ENCODE measurements at regions not wholly inside any gene's neighbourhood (a gene's known extent, or its start where the extent isn't known, plus 50 kb on each side); places are given as distances from the start of the nearest gene placed in this dataset.

DNA sequence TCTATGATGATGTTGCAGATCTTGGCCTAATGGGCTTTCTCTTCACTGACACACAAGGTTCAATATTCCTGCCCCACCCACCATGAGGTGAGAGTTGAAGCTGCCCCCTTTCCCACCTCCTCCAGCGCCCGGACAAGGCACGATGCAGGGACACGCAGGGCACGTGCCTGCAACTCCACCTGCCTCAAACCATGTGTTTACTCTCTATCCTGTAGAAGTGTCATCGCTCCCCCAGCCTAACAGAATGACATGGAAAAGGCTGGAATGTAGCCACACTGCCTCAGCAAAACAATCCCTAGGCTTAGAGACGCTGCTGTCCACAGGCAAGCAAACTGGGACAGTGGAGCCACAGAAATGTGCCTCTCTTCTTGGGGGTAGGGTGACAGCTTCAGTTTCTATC, 92.9 kb upstream of the SOD1 start:
- Histone ChIP-seq H3K9me3 (ENCODE audit: low read depth, low read length, poor library complexity, severe bottlenecking) (no peaks in the 10 kb centered on the region), H3K36me3 (ENCODE audit: insufficient read depth, low read length, poor library complexity, severe bottlenecking) (no peaks in the 10 kb centered on the region), H3K4me1 (ENCODE audit: insufficient read depth, low read length, poor library complexity, severe bottlenecking) (no peaks in the 10 kb centered on the region), H3K27ac (ENCODE audit: low read depth, low read length, poor library complexity, severe bottlenecking) (no peak overlapping the region), H3K27me3 (replicated peaks; ENCODE audit: insufficient read depth, low read depth, low read length, poor library complexity) (no peaks in the 10 kb centered on the region), H3K4me3 (ENCODE audit: low read depth, low read length, poor library complexity, severe bottlenecking) (no peak overlapping the region)
- BruUV-seq (replicated peaks): no TSS peak
- ChIA-PET POLR2A (ENCODE audit: low non-redundant PET) (no interaction called here), CTCF (no interaction called here)
- intact Hi-C loops (cut with micrococcal nuclease; ENCODE audit: unreplicated experiment): no loop called here
- DNase-seq (ENCODE audit: low spot score): no peak
- TF ChIP-seq, protein P1, sequence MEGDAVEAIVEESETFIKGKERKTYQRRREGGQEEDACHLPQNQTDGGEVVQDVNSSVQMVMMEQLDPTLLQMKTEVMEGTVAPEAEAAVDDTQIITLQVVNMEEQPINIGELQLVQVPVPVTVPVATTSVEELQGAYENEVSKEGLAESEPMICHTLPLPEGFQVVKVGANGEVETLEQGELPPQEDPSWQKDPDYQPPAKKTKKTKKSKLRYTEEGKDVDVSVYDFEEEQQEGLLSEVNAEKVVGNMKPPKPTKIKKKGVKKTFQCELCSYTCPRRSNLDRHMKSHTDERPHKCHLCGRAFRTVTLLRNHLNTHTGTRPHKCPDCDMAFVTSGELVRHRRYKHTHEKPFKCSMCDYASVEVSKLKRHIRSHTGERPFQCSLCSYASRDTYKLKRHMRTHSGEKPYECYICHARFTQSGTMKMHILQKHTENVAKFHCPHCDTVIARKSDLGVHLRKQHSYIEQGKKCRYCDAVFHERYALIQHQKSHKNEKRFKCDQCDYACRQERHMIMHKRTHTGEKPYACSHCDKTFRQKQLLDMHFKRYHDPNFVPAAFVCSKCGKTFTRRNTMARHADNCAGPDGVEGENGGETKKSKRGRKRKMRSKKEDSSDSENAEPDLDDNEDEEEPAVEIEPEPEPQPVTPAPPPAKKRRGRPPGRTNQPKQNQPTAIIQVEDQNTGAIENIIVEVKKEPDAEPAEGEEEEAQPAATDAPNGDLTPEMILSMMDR (conservative IDR thresholded peaks at IDR 0.05; ENCODE audit: low read depth, low read length): no peak
- TF ChIP-seq EZH2 (IDR thresholded peaks at IDR 0.05; ENCODE audit: borderline replicate concordance, low read depth, low read length, poor library complexity, severe bottlenecking): no peak

- H3K4me3 ChIP-seq (ENCODE audit: low read depth, low read length, poor library complexity, severe bottlenecking): no peak overlapping the region
- BruUV-seq (replicated peaks): no TSS peak
These were observed 93.4 kb upstream of the SOD1 start for GRCh38 chr21:31566064-31566463.

DNA sequence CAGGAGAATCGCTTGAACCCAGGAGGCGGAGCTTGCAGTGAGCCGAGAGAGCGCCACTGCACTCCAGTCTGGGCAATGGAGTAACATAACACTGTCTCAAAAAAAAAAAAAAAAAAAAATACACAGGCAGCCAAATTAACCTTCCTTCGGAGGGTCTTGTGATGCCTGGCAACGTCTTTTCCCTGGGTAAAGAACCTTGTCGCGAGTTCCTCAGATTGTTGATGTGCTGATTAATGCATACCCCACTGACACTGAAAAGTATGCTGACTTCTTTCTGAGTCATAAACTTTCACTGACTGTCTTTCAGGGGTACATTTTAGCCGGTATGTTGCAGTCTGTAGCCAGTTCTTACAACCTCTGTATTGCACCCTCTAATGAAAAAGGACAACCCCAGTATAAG, 95.1 kb upstream of the SOD1 start:
- Histone ChIP-seq H3K36me3 (ENCODE audit: insufficient read depth, low read length, poor library complexity, severe bottlenecking) (no peaks in the 10 kb centered on the region), H3K27me3 (replicated peaks; ENCODE audit: insufficient read depth, low read depth, low read length, poor library complexity) (peaks cover 6% of the 10 kb centered on the region), H3K4me3 (ENCODE audit: low read depth, low read length, poor library complexity, severe bottlenecking) (no peak overlapping the region), H3K9me3 (ENCODE audit: low read depth, low read length, poor library complexity, severe bottlenecking) (no peaks in the 10 kb centered on the region), H3K27ac (ENCODE audit: low read depth, low read length, poor library complexity, severe bottlenecking) (no peak overlapping the region), H3K4me1 (ENCODE audit: insufficient read depth, low read length, poor library complexity, severe bottlenecking) (no peaks in the 10 kb centered on the region)
- intact Hi-C loops (cut with micrococcal nuclease; ENCODE audit: unreplicated experiment): no loop called here
- BruUV-seq (replicated peaks): no TSS peak
- CTCF ChIA-PET: no interaction called here
- no peak for DNase-seq (ENCODE audit: low spot score)
- POLR2A ChIA-PET (ENCODE audit: low non-redundant PET): no interaction called here
- no peak for TF ChIP-seq EZH2 (IDR thresholded peaks at IDR 0.05; ENCODE audit: borderline replicate concordance, low read depth, low read length, poor library complexity, severe bottlenecking)
- TF ChIP-seq, protein P1 (conservative IDR thresholded peaks at IDR 0.05; ENCODE audit: low read depth, low read length): no peak

More at GRCh38 chr21:31566064-31566463, 93.4 kb upstream of the SOD1 start:
- no peak for DNase-seq (ENCODE audit: low spot score)
- POLR2A ChIA-PET (ENCODE audit: low non-redundant PET): no interaction called here
- Histone ChIP-seq H3K4me1 (ENCODE audit: insufficient read depth, low read length, poor library complexity, severe bottlenecking) (no peaks in the 10 kb centered on the region), H3K9me3 (ENCODE audit: low read depth, low read length, poor library complexity, severe bottlenecking) (no peaks in the 10 kb centered on the region), H3K27ac (ENCODE audit: low read depth, low read length, poor library complexity, severe bottlenecking) (no peak overlapping the region), H3K27me3 (replicated peaks; ENCODE audit: insufficient read depth, low read depth, low read length, poor library complexity) (no peaks in the 10 kb centered on the region), H3K36me3 (ENCODE audit: insufficient read depth, low read length, poor library complexity, severe bottlenecking) (no peaks in the 10 kb centered on the region)
- intact Hi-C loops (cut with micrococcal nuclease; ENCODE audit: unreplicated experiment): no loop called here
- no peak for TF ChIP-seq EZH2 (IDR thresholded peaks at IDR 0.05; ENCODE audit: borderline replicate concordance, low read depth, low read length, poor library complexity, severe bottlenecking)
- TF ChIP-seq, protein P1 (conservative IDR thresholded peaks at IDR 0.05; ENCODE audit: low read depth, low read length): peak; percentile 19; the same call in 1 of the 2 replicates
- CTCF ChIA-PET: no interaction called here
